ENCODE measurements at regions not wholly inside any gene's neighbourhood (a gene's known extent, or its start where the extent isn't known, plus 50 kb on each side); places are given as distances from the start of the nearest gene placed in this dataset.

- intact Hi-C loops (cut with DNase I) = no loop called here
- no peak for TF ChIP-seq CTCF (IDR thresholded peaks at IDR 0.05)
- H3K36me3 ChIP-seq = no peaks in the 10 kb centered on the region
- H3K4me1 ChIP-seq = no peaks in the 10 kb centered on the region
- DNase-seq = no peak
- H3K27ac ChIP-seq = no peak overlapping the region
- no peaks in the 10 kb centered on the region for H3K27me3 ChIP-seq
- H3K4me3 ChIP-seq = no peak overlapping the region
- H3K9me3 ChIP-seq = no peaks in the 10 kb centered on the region
- FAIRE-seq = no peak
- ATAC-seq = no peak
- WGBS, 2 donors = 82 to 89% methylated on average over 2 of the region's 2 CpGs
These were observed 140.0 kb downstream of the ASCL1 start for GRCh38 chr12:103097496-103097895.

GRCh38 chr12:103100257-103100831 is 142.9 kb downstream of the ASCL1 start:
- H3K36me3 ChIP-seq = no peaks in the 10 kb centered on the region
- DNase-seq = peak in 1 of 6 donors; percentile 8
- H3K27ac ChIP-seq = no peak overlapping the region
- H3K9me3 ChIP-seq = no peaks in the 10 kb centered on the region
- no peaks in the 10 kb centered on the region for H3K4me1 ChIP-seq
- intact Hi-C loops (cut with DNase I) = no loop called here
- no peak for FAIRE-seq
- 64 to 72% methylated on average over 11 of the region's 11 CpGs for WGBS, 2 donors
- no peak for TF ChIP-seq CTCF (IDR thresholded peaks at IDR 0.05)
- no peak overlapping the region for H3K4me3 ChIP-seq
- ATAC-seq = no peak
- H3K27me3 ChIP-seq = no peaks in the 10 kb centered on the region

GRCh38 chr12:103102225-103102744 is 144.8 kb downstream of the ASCL1 start:
- intact Hi-C loops (cut with DNase I) = no loop called here
- Histone ChIP-seq H3K27ac (no peak overlapping the region), H3K27me3 (no peaks in the 10 kb centered on the region), H3K4me1 (no peaks in the 10 kb centered on the region), H3K36me3 (no peaks in the 10 kb centered on the region), H3K4me3 (no peak overlapping the region), H3K9me3 (no peaks in the 10 kb centered on the region)
- TF ChIP-seq CTCF (IDR thresholded peaks at IDR 0.05) = no peak
- 55 to 63% methylated on average over 2 of the region's 2 CpGs for WGBS, 2 donors
- no peak for FAIRE-seq
- DNase-seq = no peak
- ATAC-seq = no peak

- FAIRE-seq = no peak
- no peak for TF ChIP-seq CTCF (IDR thresholded peaks at IDR 0.05)
- intact Hi-C loops (cut with DNase I) = no loop called here
These were observed 148.6 kb downstream of the ASCL1 start for GRCh38 chr12:103105971-103106597.

GRCh38 chr12:103109861-103110260 is 152.4 kb downstream of the ASCL1 start:
- Histone ChIP-seq H3K27ac (no peak overlapping the region), H3K4me1 (no peaks in the 10 kb centered on the region), H3K27me3 (no peaks in the 10 kb centered on the region), H3K9me3 (no peaks in the 10 kb centered on the region), H3K4me3 (no peak overlapping the region), H3K36me3 (no peaks in the 10 kb centered on the region)
- ATAC-seq (no peak), DNase-seq (no peak), FAIRE-seq (no peak)
- intact Hi-C loops (cut with DNase I) = no loop called here
- 48 to 50% methylated on average over 3 of the region's 3 CpGs for WGBS, 2 donors
- TF ChIP-seq CTCF (IDR thresholded peaks at IDR 0.05) = no peak

More at GRCh38 chr12:103105971-103106597, 148.6 kb downstream of the ASCL1 start:
- Histone ChIP-seq H3K27ac (no peak overlapping the region), H3K4me1 (no peaks in the 10 kb centered on the region), H3K4me3 (no peak overlapping the region), H3K27me3 (no peaks in the 10 kb centered on the region), H3K9me3 (no peaks in the 10 kb centered on the region), H3K36me3 (no peaks in the 10 kb centered on the region)
- DNase-seq (no peak), ATAC-seq (no peak)
- WGBS, 2 donors = 74 to 92% methylated on average over 2 of the region's 2 CpGs
